Coronary artery (tissue), 2 donors: ENCODE measurements at regions not wholly inside any gene's neighbourhood (a gene's known extent, or its start where the extent isn't known, plus 50 kb on each side); places are given as distances from the start of the nearest gene placed in this dataset.
A peak's percentile ranks its signal among the peaks of the same experiment; 100 is the strongest.

Source experiments
- DNase-seq: peaks from one replicate; pipeline ENCODE4 v3.0.0-alpha.2; 2017; ENCODE audit warnings: low spot score
- H3K27ac ChIP-seq, 2 donors: fragments of 200-600 bp; sonication (generic); one replicate each; pipeline ENCODE4 v1.5.1; 2016 to 2019
- H3K4me3 ChIP-seq: fragments of 200-600 bp; sonication (generic); 2 replicates; pipeline ENCODE4 v1.5.1; 2016; ENCODE audit warnings: mild to moderate bottlenecking, moderate library complexity
- TF ChIP-seq, protein P1 (sequence below): fragments of 200-600 bp; sonication (generic); IDR thresholded peaks from one replicate; pipeline ENCODE4 v1.5.1; 2019; ENCODE audit warnings: antibody characterized with exemption

DNA sequence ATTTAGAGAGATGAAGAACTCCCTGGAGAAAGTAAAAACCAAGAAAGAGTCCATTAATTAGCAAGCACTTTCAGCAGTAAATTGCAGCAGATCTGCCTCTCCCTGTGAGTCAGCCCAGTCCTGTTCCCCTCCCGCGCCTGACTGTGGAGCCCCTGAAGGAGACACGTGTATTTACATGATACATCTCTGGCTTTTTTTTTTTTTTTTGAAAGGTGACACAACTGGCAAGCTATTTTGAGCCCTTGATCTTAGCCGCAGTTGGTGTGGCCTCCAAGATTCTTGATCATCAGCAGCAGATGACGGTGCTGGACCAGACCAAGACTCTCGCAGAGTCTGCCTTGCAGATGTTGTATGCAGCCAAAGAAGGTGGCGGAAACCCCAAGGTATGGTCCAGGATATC lies 271.8 kb upstream of the TPM1 start:
- no peak overlapping the region for H3K4me3 ChIP-seq
- no peak for DNase-seq
- H3K27ac ChIP-seq: no peak overlapping the region
- TF ChIP-seq, protein P1, sequence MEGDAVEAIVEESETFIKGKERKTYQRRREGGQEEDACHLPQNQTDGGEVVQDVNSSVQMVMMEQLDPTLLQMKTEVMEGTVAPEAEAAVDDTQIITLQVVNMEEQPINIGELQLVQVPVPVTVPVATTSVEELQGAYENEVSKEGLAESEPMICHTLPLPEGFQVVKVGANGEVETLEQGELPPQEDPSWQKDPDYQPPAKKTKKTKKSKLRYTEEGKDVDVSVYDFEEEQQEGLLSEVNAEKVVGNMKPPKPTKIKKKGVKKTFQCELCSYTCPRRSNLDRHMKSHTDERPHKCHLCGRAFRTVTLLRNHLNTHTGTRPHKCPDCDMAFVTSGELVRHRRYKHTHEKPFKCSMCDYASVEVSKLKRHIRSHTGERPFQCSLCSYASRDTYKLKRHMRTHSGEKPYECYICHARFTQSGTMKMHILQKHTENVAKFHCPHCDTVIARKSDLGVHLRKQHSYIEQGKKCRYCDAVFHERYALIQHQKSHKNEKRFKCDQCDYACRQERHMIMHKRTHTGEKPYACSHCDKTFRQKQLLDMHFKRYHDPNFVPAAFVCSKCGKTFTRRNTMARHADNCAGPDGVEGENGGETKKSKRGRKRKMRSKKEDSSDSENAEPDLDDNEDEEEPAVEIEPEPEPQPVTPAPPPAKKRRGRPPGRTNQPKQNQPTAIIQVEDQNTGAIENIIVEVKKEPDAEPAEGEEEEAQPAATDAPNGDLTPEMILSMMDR: no peak

DNA sequence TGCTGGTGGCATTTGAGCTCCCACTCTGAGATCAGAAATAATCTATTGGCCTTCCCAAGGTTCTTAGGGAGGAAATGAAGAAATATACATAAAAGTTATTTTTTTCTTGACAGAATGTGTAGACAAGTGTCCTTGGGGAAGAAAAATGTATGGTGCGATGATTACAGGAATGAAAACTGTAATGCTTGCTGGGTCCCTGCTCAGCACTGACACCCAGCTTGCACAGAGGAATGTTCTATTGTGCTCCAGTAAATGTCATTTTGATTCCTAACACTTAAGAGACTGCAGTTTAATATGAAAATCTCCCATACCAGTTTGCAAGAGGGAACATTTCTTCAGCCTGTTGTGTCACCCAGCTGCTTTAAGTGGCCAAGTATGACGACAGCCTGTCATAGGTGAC lies 271.3 kb upstream of the TPM1 start:
- TF ChIP-seq, protein P1: no peak
- H3K27ac ChIP-seq: no peak overlapping the region
- DNase-seq: no peak
- H3K4me3 ChIP-seq: no peak overlapping the region

DNA sequence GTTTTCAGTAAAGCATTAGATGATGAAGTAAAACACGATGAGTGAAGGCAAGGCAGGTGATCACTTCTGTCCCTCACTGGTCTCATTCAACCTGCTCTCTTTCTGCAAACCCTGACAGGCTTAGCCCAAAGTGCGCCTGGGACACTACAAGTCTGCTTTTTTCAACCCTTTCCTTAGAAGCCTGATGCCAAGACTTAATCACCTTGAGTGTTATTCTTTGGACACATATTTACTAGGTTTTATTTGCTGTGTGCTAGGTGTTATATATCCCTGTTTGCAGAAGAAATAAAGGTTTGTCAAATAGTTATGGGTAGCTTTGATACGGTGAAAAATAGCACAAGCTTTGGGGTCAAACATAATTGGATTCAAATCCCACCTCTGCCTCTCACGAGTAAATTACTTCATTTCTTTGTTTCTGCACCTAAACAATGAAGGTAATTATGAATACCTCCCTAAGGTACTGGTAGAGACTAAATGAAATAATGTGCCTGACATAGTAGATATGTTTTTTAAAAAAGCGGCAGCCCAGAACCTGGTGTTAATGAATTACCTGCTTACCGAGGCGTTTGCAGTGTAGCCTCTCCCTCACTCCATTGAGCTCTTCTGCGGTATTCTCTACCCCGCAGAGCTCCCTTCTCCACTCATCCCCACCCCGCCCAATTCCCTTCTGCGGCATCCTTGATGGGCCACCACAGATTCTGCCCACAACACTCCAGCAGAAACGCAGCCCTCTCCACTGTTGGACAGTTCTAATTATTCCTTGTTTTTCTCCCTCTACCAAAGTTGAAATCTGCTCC lies 269.0 kb upstream of the TPM1 start:
- H3K4me3 ChIP-seq: no peak overlapping the region
- no peak overlapping the region for H3K27ac ChIP-seq
- TF ChIP-seq, protein P1: no peak
- DNase-seq: no peak

DNA sequence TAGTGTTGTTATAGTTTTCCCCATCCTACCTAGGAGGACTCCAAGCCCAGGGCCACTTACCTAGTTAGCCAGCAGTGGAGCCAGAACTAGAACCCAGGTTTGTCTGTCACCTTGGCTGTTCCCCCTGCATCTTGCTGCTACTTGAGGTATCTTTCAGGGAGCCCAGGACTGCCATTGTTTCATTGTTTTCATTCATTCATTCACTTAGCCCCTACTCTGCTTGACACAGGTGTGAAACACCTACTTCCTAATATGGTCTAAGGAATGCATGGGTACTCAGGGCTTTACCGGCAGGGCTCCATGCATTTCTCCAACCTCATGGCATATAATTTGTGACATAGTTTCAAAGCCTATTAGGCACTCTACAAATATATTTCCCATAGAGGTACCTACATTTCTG lies 266.6 kb upstream of the TPM1 start:
- H3K27ac ChIP-seq: no peak overlapping the region
- TF ChIP-seq, protein P1: no peak
- peak; percentile 49 for DNase-seq

DNA sequence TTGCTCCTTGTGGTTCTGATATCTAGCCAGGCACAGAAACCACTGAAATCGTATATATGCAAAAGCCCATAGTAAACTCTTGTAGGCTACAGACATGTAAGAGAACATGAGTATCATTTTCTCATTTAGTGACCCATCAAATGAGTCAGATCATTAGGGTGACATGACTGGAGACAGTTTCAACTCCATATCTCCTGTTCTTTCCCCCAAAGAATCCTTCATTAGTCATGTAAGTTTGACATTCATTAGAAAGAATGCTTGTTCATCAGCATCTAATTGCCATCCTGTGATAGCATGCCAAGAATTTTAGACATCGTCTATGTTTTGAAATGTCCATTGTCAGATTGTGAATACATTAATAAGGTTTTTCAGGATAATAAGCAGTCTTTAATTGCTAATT lies 264.9 kb upstream of the TPM1 start:
- DNase-seq: no peak
- TF ChIP-seq, protein P1: no peak
- no peak overlapping the region for H3K27ac ChIP-seq
- H3K4me3 ChIP-seq: no peak overlapping the region

More for the DNA sequence above, 266.6 kb upstream of the TPM1 start:
- no peak overlapping the region for H3K4me3 ChIP-seq

DNA sequence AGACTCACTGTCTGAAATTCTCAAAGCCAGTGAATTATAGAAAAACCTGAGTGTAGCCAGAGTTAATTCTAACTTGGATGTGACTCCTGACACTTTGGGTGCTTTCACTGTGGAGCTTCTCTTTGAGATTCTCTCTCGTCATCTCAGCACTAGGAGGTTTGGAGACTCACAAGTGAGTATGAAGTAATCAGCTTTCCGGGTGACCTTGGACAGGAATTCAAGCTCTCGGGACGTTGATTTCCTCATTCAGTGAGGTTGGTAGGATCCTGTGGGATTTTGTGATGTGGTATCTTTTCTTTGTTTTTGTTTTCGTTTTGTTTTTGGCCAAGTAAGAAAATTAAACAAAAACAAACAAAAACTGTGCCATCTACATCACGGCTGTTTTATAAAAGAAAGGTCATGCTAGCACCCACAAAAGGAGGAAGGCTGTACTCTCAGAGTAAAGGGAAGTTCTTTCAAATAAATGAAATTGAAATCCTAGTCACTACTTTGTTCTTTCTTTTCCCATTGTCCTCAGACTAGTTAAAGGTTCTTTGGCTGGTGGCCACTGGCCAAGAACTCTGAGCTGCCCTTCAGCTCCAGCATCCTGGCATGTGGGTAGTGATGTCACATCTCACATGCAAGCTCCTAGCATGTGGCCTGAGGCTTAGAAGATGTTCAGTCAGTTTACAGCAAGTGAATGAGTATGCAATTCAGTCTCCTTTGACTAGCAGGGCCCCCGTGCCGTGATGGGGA lies 263.3 kb upstream of the TPM1 start:
- TF ChIP-seq, protein P1: no peak
- DNase-seq: no peak
- no peak overlapping the region for H3K4me3 ChIP-seq
- no peak overlapping the region for H3K27ac ChIP-seq

DNA sequence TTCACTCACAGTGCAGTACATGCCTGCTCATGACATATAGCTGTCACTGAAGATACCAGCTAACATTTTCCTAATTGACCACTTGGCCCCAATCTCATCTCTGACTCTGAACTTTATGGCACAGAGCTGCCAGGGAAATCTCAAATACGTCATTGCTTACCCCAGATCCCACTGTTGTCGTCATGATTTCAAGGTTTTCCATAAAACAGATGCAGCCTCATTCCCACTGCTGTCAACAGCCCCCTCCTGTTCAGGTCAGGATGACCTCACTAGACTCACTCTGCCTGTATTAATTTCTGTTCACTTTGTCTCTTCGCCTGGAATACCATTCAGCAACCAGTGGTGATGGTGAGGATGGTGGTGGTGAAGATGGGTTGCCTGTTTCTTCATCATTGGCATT lies 262.6 kb upstream of the TPM1 start:
- H3K4me3 ChIP-seq: no peak overlapping the region
- TF ChIP-seq, protein P1: no peak
- DNase-seq: no peak
- no peak overlapping the region for H3K27ac ChIP-seq
